Skin epidermis (tissue), 12 donors: ENCODE measurements at regions not wholly inside any gene's neighbourhood (a gene's known extent, or its start where the extent isn't known, plus 50 kb on each side); places are given as distances from the start of the nearest gene placed in this dataset.
A peak's percentile ranks its signal among the peaks of the same experiment; 100 is the strongest.

ENCODE experiments used
- H3K27ac ChIP-seq, 21 experiments: fragments of 200-600 bp; sonication (generic) in 11 of 21; one replicate each; pipeline ENCODE4 v1.5.0; 2020; ENCODE audit warnings: mild to moderate bottlenecking in 3 of 21, inconsistent platforms in 2 of 21, moderate library complexity in 2 of 21
- H3K4me3 ChIP-seq, 7 experiments: fragments of 200-600 bp; sonication (generic) in 2 of 7; one replicate each; pipeline ENCODE4 v1.5.0; 2020; ENCODE audit warnings: inconsistent platforms in 2 of 7, mild to moderate bottlenecking in 2 of 7, moderate library complexity in 1 of 7

DNA sequence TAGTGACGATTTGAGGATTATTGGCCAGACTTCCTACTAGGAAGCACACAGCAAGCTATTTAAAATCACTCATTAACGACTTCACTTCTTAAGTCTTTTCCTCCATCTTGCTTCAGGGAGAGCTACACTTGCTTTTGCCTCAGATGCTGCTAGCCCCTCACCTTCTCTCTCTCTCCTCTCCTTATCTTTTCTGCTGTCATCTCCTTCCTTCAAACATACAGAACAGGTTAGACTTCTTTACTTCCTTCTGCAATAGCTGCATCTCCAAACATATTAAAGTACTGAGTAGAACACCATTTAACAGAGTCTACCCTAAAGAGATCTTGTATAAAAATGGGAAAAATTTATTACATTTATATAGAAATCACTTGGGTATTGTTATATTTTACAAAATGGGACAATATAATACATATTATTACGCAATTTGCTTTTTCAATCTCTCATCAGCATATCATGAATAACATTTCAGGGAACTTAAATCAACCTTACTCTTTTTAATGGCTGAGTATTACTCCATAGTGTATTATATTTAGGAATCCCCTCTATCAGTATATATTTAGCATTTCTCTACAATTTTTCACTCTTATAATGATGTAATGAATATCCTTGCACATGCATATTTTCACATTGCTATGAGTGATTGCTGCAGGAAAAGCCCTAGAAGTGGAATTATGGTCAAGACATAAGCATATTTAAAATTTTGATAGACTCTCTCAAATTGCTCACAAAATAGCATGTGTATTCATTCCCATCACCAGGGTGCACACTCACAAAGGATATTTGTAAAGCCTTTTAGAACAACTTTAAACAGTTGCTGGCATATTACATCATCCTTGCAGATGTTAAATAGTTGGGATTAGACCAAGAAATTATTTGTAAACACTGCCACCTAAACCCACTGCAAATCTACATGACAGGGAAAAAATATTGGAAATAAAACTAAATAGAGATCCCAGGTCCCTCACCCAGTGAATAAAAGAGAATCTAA lies 164.5 kb upstream of the NFIB start:
- no peak overlapping the region for H3K4me3 ChIP-seq
- no peak overlapping the region for H3K27ac ChIP-seq

DNA sequence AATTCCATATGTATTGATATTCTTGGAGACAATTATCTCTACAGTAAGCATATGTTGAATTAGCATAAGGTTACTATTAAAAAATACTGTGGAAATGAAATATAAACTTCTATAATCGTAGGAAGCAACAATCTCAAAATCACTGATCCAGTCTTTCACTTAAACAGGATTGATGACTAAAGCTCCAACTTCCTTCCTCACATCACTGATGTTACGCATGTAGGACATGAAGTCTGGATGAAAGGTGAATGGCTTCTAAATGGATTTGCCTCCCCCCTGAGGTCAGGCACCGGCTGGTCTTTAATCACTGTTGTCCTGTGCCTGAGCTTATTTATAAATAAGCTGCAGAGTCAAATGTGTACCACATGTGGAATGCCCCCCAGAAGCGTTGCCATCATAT lies 157.1 kb upstream of the NFIB start:
- no peak overlapping the region for H3K4me3 ChIP-seq
- H3K27ac ChIP-seq: no peak overlapping the region

DNA sequence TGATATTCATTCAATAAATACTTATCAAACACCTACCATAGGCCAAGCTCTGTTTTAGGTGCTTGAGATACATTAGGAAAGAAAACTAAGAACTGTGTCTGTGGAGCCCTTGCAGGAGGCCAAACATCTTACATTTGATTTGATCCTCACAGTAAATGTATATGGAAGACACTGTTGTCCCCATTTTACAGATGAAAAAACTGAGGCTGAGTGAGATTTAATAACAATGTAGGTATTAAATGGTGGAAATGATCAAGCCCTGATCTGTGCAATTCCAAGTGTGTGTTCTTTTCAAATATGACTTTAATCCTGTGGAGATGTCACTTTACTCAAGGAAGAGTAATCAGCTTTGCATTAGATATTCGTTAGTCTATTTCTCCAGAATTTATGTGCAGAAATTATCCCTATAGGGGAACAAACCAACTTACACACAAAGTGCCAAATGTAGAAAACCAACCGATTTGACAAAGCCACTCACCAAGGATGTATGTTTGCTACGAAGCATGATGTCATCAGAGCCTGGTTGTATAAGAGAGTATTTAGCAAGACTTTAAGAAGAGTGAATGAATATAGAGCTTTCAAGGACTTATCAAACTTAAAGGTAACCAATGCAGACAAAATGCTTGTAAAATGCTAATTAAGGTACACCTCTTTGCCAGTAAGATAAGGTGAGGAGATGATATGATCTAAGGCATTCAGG lies 153.9 kb upstream of the NFIB start:
- no peak overlapping the region for H3K27ac ChIP-seq
- no peak overlapping the region for H3K4me3 ChIP-seq

DNA sequence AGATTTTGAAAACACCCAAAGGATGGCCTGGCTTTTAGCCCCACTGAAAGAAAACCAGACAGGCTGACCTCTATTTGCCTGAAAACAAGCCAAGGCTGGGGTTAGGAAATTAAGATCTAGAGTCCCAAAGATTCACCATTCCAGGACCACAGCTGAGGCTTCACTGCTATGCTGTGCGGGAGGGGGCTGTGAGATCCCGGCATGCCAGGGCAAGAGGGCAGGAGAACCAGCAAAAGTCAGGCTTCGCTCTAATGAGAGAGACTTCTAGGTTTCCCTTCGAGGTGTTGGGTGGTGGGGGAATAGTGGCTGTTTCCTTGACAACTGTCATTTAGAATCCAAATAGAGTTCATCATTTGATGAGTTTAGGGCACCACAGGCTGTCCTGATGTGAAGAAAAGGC lies 152.9 kb upstream of the NFIB start:
- Histone ChIP-seq H3K27ac (no peak overlapping the region), H3K4me3 (no peak overlapping the region)

- Histone ChIP-seq H3K4me3 (no peak overlapping the region), H3K27ac (no peak overlapping the region)
Observed at GRCh38 chr9:14466429-14466818, 152.5 kb upstream of the NFIB start.

DNA sequence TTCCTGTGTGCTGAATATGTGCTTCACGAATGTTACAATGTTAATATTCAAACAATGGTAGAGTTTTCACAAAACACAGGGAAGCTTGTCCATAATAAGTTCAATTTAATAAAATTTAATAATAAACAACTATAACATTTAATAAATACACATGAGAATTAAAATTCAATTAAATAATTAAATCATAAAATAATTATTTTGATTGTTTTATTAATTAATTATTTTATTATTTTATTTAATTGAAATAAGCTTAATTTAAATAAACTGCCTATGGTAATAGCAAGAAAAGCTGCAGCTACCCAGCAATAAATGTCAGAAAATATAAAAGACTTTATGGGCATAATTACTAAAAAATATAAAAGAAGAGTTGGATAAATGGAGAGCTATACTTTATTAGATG lies 149.0 kb upstream of the NFIB start:
- H3K27ac ChIP-seq: no peak overlapping the region
- H3K4me3 ChIP-seq: no peak overlapping the region

- H3K4me3 ChIP-seq: no peak overlapping the region
- no peak overlapping the region for H3K27ac ChIP-seq
Observed at GRCh38 chr9:14455243-14455642, 141.3 kb upstream of the NFIB start.

DNA sequence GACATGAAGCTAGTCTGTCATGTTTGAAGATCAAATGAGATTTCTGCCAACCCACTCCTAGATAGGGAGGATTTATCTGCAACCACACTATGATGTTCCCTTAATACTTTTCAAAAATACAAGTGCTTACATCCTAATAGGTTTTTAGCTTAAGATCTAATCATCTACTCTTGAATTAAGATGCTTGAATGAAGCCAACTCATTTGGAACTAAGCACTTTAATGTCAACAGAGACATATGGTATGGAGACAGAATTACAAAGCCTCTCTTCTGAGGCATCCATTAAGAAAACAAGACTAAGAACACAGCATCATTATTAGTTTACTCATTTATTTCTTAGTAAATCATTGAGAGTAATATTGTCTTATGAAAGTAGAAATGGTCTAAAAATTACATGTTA lies 139.3 kb upstream of the NFIB start:
- Histone ChIP-seq H3K4me3 (no peak overlapping the region), H3K27ac (no peak overlapping the region)

DNA sequence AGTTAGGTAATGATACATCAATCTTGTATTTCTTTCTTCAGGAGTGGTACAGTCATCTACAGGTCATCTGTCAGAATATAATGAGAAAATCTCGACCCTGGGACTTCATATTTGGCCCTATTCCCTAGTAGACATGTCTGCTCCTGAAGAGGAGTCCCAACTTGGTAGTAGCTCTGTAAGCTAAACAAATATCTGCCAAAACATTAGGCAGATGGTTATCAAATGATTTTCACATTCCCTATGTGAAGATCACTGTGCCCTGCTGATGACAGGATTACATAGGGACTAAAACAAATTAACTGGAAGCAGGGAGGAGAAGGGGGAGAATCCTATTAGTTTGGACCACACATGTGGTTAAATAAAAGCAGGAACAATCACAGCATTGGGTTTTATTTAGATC lies 138.6 kb upstream of the NFIB start:
- Histone ChIP-seq H3K4me3 (no peak overlapping the region), H3K27ac (no peak overlapping the region)

- no peak overlapping the region for H3K4me3 ChIP-seq
- no peak overlapping the region for H3K27ac ChIP-seq
Observed at GRCh38 chr9:14451949-14452348, 138.0 kb upstream of the NFIB start.

DNA sequence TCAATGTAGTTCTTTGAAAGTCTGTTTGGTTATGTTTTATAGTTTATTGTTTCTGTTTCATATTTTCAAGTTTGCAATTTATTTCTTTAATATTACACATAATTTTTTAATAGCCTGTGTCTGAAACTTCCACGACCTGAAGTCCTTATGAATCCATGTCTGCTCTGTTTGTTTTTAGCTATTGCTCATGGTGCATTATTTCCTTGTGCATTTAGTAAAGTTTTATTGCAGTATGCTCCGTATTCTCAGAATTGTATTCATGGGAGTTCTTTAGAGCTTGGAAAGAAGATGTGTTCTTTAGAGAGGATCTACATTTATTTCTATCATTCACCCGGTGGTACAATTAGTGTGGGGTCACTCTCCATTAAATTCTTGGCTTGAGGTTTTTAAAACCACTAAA lies 133.2 kb upstream of the NFIB start:
- no peak overlapping the region for H3K27ac ChIP-seq
- H3K4me3 ChIP-seq: no peak overlapping the region

DNA sequence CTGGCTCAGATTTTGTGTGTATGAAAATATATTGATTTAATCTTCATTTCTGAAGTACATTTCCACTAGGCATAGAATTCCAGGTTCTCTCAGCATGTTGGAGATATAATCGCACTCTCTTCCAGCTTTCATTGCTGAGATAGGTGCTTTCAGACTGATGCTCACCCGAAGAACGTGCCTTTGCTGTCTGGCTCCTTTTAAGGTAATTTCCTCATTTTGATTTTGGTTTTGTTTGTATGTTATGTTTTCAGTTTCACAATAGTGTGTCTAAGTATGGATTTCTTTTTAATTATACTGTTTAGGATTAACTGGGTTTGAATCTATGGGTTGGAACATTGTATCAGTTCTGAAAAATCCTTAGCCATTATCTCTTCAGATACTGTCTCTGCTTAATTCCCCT lies 132.0 kb upstream of the NFIB start:
- H3K27ac ChIP-seq: no peak overlapping the region
- no peak overlapping the region for H3K4me3 ChIP-seq

DNA sequence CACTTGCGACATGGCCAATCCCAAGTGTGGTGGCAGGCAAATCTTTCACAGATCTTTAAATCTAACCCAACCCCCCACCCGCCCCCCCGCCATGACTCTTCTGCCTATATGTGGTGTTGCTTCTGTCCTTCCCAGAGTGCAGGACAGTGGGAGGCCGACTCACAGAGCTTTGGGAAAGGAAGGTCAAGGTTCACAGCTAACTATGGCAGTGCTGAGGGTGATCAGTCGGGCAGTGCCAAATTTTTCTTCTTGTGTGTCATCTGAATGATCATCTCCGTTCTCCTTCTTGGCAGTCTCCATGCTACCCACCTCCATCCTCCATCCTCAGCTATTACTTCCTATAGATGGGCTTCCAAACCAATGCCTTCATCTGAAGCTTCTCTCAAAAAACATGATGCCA lies 129.0 kb upstream of the NFIB start:
- H3K4me3 ChIP-seq: no peak overlapping the region
- H3K27ac ChIP-seq: no peak overlapping the region

DNA sequence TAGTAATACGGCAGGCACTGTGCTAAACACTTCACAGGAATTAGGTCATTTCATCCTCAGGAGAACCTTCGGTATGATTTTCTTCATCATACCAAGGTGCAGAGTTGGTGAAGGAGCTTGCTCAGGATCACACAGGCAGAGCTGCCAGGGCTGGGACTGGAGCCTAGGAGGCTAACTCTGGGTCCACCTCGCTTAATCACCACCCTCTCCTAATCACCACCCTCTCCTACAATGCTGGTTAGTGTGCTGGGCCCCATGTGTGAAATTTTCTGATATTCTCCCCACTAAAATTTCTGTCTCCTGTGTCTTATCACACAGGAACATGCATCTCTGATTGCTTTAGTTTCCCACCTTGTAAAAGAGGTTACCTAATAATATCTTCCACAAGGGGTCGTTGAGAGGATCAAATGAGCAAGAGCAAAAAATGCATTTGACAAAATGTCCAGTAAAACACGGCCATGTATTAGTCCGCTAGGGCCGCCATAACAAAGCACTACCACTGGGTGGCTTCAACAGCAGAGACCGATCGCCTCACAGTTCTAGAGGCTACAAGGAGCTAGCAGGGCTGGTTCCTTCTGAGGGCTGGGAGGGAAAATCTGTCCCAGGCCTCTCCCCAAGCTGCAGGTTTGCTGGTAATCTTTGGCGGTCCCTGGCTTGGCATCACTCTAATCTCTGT lies 128.2 kb upstream of the NFIB start:
- Histone ChIP-seq H3K4me3 (no peak overlapping the region), H3K27ac (no peak overlapping the region)

GRCh38 chr9:14441115-14441514 lies 127.2 kb upstream of the NFIB start:
- Histone ChIP-seq H3K27ac (no peak overlapping the region), H3K4me3 (no peak overlapping the region)

DNA sequence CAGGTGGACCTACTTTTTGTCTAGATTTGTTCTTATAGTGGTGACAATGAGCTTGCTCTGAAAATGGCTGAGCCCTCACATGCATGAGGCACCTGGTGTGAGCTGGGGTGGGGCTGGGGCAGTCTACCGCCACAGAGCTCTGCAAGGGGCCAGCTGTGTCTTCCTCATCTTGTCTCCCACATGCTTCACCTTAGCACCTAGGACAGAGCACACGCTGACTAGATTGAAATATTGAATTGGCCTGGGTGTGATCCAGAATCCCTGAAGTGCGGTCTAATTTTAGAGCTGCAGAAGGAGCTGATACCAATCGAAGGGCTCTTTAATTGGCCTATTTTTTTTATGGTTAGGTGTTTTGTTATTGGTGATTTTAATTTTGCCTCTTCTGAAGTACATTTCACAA lies 126.1 kb upstream of the NFIB start:
- no peak overlapping the region for H3K4me3 ChIP-seq
- H3K27ac ChIP-seq: no peak overlapping the region

GRCh38 chr9:14439555-14439954 lies 125.6 kb upstream of the NFIB start:
- H3K4me3 ChIP-seq: no peak overlapping the region
- H3K27ac ChIP-seq: no peak overlapping the region

GRCh38 chr9:14438232-14439021 lies 124.5 kb upstream of the NFIB start:
- Histone ChIP-seq H3K27ac (no peak overlapping the region), H3K4me3 (no peak overlapping the region)

GRCh38 chr9:14437354-14438231 lies 123.7 kb upstream of the NFIB start:
- no peak overlapping the region for H3K4me3 ChIP-seq
- H3K27ac ChIP-seq: peak overlapping the region in 2 of 21 experiments; percentile 12 to 33
